HepG2 (cell line): ENCODE measurements at regions not wholly inside any gene's neighbourhood (a gene's known extent, or its start where the extent isn't known, plus 50 kb on each side); places are given as distances from the start of the nearest gene placed in this dataset.

Source experiments
- DPF2 ChIP-seq: sonication (generic); formaldehyde crosslinking; IDR thresholded peaks from 2 replicates; pipeline ENCODE4 v1.4.0; 2020; ENCODE audit warnings: mild to moderate bottlenecking, low read depth, missing genetic modification reagents, borderline replicate concordance
- NR1H2 ChIP-seq: sonication (generic); formaldehyde crosslinking; IDR thresholded peaks from 2 replicates; pipeline ENCODE4 v1.8.1; 2022; ENCODE audit warnings: low read depth, missing genetic modification reagents, borderline replicate concordance
- PHF21A ChIP-seq: sonication (generic); formaldehyde crosslinking; IDR thresholded peaks from 2 replicates; pipeline ENCODE4 v1.5.0; 2020; ENCODE audit warnings: mild to moderate bottlenecking, missing genetic modification reagents
- POLR2A ChIP-seq, 2 experiments: IDR thresholded peaks; 2 replicates each; pipeline ENCODE4 v1.6.1; 2011; ENCODE audit warnings: low read depth in 2 of 2, low read length in 2 of 2, mild to moderate bottlenecking in 1 of 2, moderate library complexity in 1 of 2; ENCODE audit not compliant: insufficient read depth in 1 of 2
- ZNF160 ChIP-seq: sonication (generic); formaldehyde crosslinking; IDR thresholded peaks from 2 replicates; pipeline ENCODE4 v1.8.0; 2022; ENCODE audit warnings: mild to moderate bottlenecking, inconsistent platforms, missing genetic modification reagents
- ZNF343 ChIP-seq: sonication (generic); formaldehyde crosslinking; IDR thresholded peaks from 2 replicates; pipeline ENCODE4 v1.4.0; 2020; ENCODE audit warnings: mild to moderate bottlenecking, missing genetic modification reagents

DNA sequence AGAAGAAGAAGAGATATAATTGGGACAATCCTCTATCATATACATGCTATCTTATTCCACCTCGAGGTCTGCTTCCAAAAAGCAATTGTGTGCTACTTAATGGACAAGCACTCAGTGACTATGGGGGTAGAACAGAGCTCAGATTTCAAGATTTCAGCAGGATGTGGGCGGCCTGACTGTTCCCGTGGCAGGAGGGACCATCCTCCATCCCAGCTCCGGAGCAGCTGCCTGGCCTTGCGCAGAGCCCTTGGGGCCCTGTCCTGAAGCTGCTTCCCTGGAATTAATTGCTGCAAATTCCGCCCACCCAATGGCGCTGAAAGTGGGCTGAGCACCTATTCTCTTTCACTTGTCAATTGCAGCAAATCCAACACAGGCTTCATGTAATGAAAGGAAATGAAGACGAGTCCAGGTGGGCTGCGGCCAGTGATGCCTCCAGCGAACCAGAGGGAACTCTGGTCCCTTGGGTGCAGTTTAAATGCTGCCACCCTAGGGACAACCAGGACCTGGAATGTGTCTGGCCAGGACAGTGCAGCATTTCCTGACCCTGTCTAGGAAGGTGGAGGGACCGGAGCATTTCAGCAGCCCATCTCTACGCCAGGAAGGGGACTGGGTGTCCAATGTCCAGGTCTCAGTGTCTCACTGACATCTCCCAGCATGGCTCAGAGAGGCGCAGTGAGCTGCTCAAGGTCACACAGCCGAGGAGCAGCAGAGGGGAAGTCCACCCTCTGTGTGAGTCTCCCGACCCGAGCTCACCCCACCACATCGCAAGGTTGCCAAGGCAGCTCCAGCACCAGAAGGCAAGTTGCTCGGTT lies 50.5 kb upstream of the FCN1 start:
- TF ChIP-seq ZNF160 (CRISPR knock-in tag): no peak
- TF ChIP-seq NR1H2 (CRISPR knock-in tag): no peak
- TF ChIP-seq PHF21A (CRISPR knock-in tag): no peak
- no peak for TF ChIP-seq POLR2A (IDR thresholded peaks at IDR 0.05; ENCODE audit: insufficient read depth in 1 of 2, low read depth in 2 of 2, low read length in 2 of 2)
- TF ChIP-seq DPF2 (CRISPR knock-in tag): no peak
- no peak for TF ChIP-seq ZNF343 (CRISPR knock-in tag)
